GM12892 (cell line): ENCODE measurements at regions not wholly inside any gene's neighbourhood (a gene's known extent, or its start where the extent isn't known, plus 50 kb on each side); places are given as distances from the start of the nearest gene placed in this dataset.

Experiments
- POLR2A ChIP-seq: IDR thresholded peaks from 2 replicates; pipeline ENCODE4 v1.6.1; 2011; ENCODE audit warnings: low read depth, low read length, control low read depth
- POLR2AphosphoS5 ChIP-seq: IDR thresholded peaks from 2 replicates; pipeline ENCODE4 v1.6.1; 2011; ENCODE audit warnings: low read depth, low read length, control low read depth
- TAF1 ChIP-seq: IDR thresholded peaks from 2 replicates; pipeline ENCODE4 v1.6.1; 2011; ENCODE audit warnings: low read depth, mild to moderate bottlenecking, control low read depth, low read length, borderline replicate concordance

GRCh38 chr4:129531253-129531652, 435.3 kb downstream of the C4orf33 start:
- TF ChIP-seq POLR2A (no peak), POLR2AphosphoS5 (no peak), TAF1 (no peak)
